Ishikawa (cell line): ENCODE measurements at regions not wholly inside any gene's neighbourhood (a gene's known extent, or its start where the extent isn't known, plus 50 kb on each side); places are given as distances from the start of the nearest gene placed in this dataset.

Experiments used
- CEBPB ChIP-seq: IDR thresholded peaks from 2 replicates; pipeline ENCODE4 v1.6.1; 2012
- CREB1 ChIP-seq: IDR thresholded peaks from 2 replicates; pipeline ENCODE4 v1.6.1; 2012; ENCODE audit warnings: low read depth
- EGR1 ChIP-seq: IDR thresholded peaks from 2 replicates; pipeline ENCODE4 v1.6.1; 2012
- EP300 ChIP-seq: IDR thresholded peaks from 2 replicates; pipeline ENCODE4 v1.6.1; 2012; ENCODE audit warnings: borderline replicate concordance
- FOXM1 ChIP-seq: IDR thresholded peaks from 2 replicates; pipeline ENCODE4 v1.6.1; 2012; ENCODE audit warnings: low read depth, borderline replicate concordance
- MAX ChIP-seq: IDR thresholded peaks from 2 replicates; pipeline ENCODE4 v1.6.1; 2012
- NFIC ChIP-seq: IDR thresholded peaks from 2 replicates; pipeline ENCODE4 v1.6.1; 2012
- RAD21 ChIP-seq: IDR thresholded peaks from 2 replicates; pipeline ENCODE4 v1.6.1; 2012; ENCODE audit warnings: low read depth
- REST ChIP-seq: IDR thresholded peaks from 2 replicates; pipeline ENCODE4 v1.6.1; 2012; ENCODE audit warnings: low read depth, mild to moderate bottlenecking
- TAF1 ChIP-seq: IDR thresholded peaks from 2 replicates; pipeline ENCODE4 v1.6.1; 2012; ENCODE audit warnings: low read depth, mild to moderate bottlenecking
- TCF12 ChIP-seq: IDR thresholded peaks from 2 replicates; pipeline ENCODE4 v1.6.1; 2012; ENCODE audit warnings: low read depth
- TEAD4 ChIP-seq: IDR thresholded peaks from 2 replicates; pipeline ENCODE4 v1.6.1; 2012
- USF1 ChIP-seq: IDR thresholded peaks from 2 replicates; pipeline ENCODE4 v1.6.1; 2012
- YY1 ChIP-seq: IDR thresholded peaks from 2 replicates; pipeline ENCODE4 v1.6.1; 2012; ENCODE audit warnings: low read depth
- ZBTB7A ChIP-seq: IDR thresholded peaks from 2 replicates; pipeline ENCODE4 v1.6.1; 2012; ENCODE audit warnings: low read depth

- no peak for TF ChIP-seq CREB1
- TF ChIP-seq USF1: no peak
- no peak for TF ChIP-seq CEBPB
- TF ChIP-seq EP300: no peak
- TF ChIP-seq TEAD4: no peak
- no peak for TF ChIP-seq REST
- no peak for TF ChIP-seq ZBTB7A
- no peak for TF ChIP-seq MAX
Observed at GRCh38 chr7:68121655-68122054, 1125.0 kb downstream of the TYW1 start.

- TF ChIP-seq CREB1 (no peak), TCF12 (no peak), NFIC (no peak), FOXM1 (no peak)
Observed at GRCh38 chr7:68122801-68123200, 1126.2 kb downstream of the TYW1 start.

- no peak for TF ChIP-seq NFIC
- TF ChIP-seq TAF1: no peak
- no peak for TF ChIP-seq FOXM1
- no peak for TF ChIP-seq CEBPB
- TF ChIP-seq EGR1: no peak
- TF ChIP-seq EP300: no peak
- TF ChIP-seq REST: no peak
- no peak for TF ChIP-seq ZBTB7A
- TF ChIP-seq YY1: no peak
- no peak for TF ChIP-seq USF1
- TF ChIP-seq CREB1: no peak
Observed at GRCh38 chr7:68125168-68125567, 1128.5 kb downstream of the TYW1 start.

GRCh38 chr7:68133045-68133444 is 1136.4 kb downstream of the TYW1 start:
- TF ChIP-seq FOXM1 (no peak), REST (no peak), EGR1 (no peak), TCF12 (no peak), YY1 (no peak), CREB1 (no peak)

GRCh38 chr7:68143345-68143744 is 1146.7 kb downstream of the TYW1 start:
- TF ChIP-seq NFIC (no peak), CREB1 (no peak), TAF1 (no peak), ZBTB7A (no peak), TEAD4 (no peak), EGR1 (no peak), YY1 (no peak), TCF12 (no peak), USF1 (no peak), FOXM1 (no peak)

- TF ChIP-seq YY1 (no peak), CREB1 (no peak), FOXM1 (no peak), CEBPB (no peak), NFIC (no peak), TCF12 (no peak), MAX (no peak), TEAD4 (no peak), EP300 (no peak), ZBTB7A (no peak), REST (no peak), RAD21 (no peak)
Observed at GRCh38 chr7:68146983-68147382, 1150.3 kb downstream of the TYW1 start.
